Astrocyte of the spinal cord (primary cell): ENCODE measurements at regions not wholly inside any gene's neighbourhood (a gene's known extent, or its start where the extent isn't known, plus 50 kb on each side); places are given as distances from the start of the nearest gene placed in this dataset.
"Not testable (repeated sequence)": the region's sequence is repeated elsewhere in the genome, so short reads cannot be mapped to it uniquely, and the experiment has no call there.

Experiments
- DNase-seq: peaks from one replicate; pipeline ENCODE4 v3.0.0; 2011; ENCODE audit warnings: low read depth, low spot score
- H3K4me3 ChIP-seq: 2 replicates; pipeline ENCODE4 v1.5.1; 2011; ENCODE audit warnings: low read depth, mild to moderate bottlenecking, low read length, moderate library complexity
- CTCF ChIP-seq: IDR thresholded peaks from 2 replicates; pipeline ENCODE4 v1.5.1; 2012; ENCODE audit warnings: low read depth, mild to moderate bottlenecking, low read length, inconsistent platforms
- in situ Hi-C: cut with HindIII; loops from 2 replicates; pipeline ENCODE4 v1.10.0; 2017; ENCODE audit warnings: low sequenced_read_pairs

GRCh38 chr18:14239224-14239623 lies 107.0 kb upstream of the ZNF519 start:
- DNase-seq, in situ Hi-C loops, H3K4me3 ChIP-seq: not testable (repeated sequence)

GRCh38 chr18:14236356-14237048 lies 104.3 kb upstream of the ZNF519 start:
- in situ Hi-C loops, result not testable (repeated sequence)

GRCh38 chr18:14225286-14225679 lies 93.0 kb upstream of the ZNF519 start:
- H3K4me3 ChIP-seq, in situ Hi-C loops, DNase-seq: not testable (repeated sequence)

More at GRCh38 chr18:14236356-14237048, 104.3 kb upstream of the ZNF519 start:
- H3K4me3 ChIP-seq, DNase-seq: not testable (repeated sequence)

GRCh38 chr18:14224551-14225285 lies 92.5 kb upstream of the ZNF519 start:
- H3K4me3 ChIP-seq, DNase-seq, in situ Hi-C loops: not testable (repeated sequence)

GRCh38 chr18:14223919-14224318 lies 91.7 kb upstream of the ZNF519 start:
- H3K4me3 ChIP-seq, DNase-seq, in situ Hi-C loops: not testable (repeated sequence)

GRCh38 chr18:14223231-14223822 lies 91.1 kb upstream of the ZNF519 start:
- DNase-seq, in situ Hi-C loops, H3K4me3 ChIP-seq: not testable (repeated sequence)

GRCh38 chr18:14222354-14223221 lies 90.4 kb upstream of the ZNF519 start:
- in situ Hi-C loops, H3K4me3 ChIP-seq, DNase-seq: not testable (repeated sequence)

GRCh38 chr18:14221689-14222088 lies 89.5 kb upstream of the ZNF519 start:
- in situ Hi-C loops, result no loop called here
- TF ChIP-seq CTCF, result no peak
- H3K4me3 ChIP-seq, result no peak overlapping the region
- no peak for DNase-seq

- H3K4me3 ChIP-seq, DNase-seq, in situ Hi-C loops: not testable (repeated sequence)
Observed at GRCh38 chr18:14215952-14216351, 83.7 kb upstream of the ZNF519 start.

GRCh38 chr18:14203424-14203823 lies 71.2 kb upstream of the ZNF519 start:
- in situ Hi-C loops, H3K4me3 ChIP-seq, DNase-seq: not testable (repeated sequence)

GRCh38 chr18:14190776-14191442 lies 58.7 kb upstream of the ZNF519 start:
- in situ Hi-C loops, result not testable (repeated sequence)

More at GRCh38 chr18:14190776-14191442, 58.7 kb upstream of the ZNF519 start:
- not testable (repeated sequence) for H3K4me3 ChIP-seq, DNase-seq
